ENCODE measurements at regions not wholly inside any gene's neighbourhood (a gene's known extent, or its start where the extent isn't known, plus 50 kb on each side); places are given as distances from the start of the nearest gene placed in this dataset.

GRCh38 chr18:2263303-2263890 lies 307.9 kb downstream of the METTL4 start:
- no peak overlapping the region for H3K4me3 ChIP-seq (ENCODE audit: control insufficient read depth, low read depth, low read length)
- DNase-seq (ENCODE audit: low read depth): no peak
- TF ChIP-seq CTCF (IDR thresholded peaks at IDR 0.05; ENCODE audit: control insufficient read depth, insufficient read depth, low read depth, low read length, missing control alignments): no peak

DNA sequence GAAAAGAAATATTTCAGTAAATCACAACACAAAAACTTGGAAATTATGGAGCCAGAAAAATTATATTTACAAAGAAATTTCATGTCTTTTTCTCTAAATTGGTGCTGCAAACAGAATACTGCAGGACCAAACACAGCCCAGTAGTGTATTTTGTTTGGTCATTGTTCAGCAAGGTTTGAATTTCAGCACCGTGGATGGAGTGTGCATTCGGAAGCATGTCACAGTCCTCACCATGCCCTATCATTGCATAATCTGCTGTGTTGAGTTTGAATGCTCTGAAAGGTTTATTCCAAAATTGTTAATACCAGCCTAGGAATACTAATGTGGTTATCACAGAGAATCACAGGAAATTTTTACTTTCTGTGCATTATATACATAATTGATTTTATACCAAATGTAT lies 296.7 kb downstream of the METTL4 start:
- H3K4me3 ChIP-seq (ENCODE audit: control insufficient read depth, low read depth, low read length): no peak overlapping the region
- DNase-seq (ENCODE audit: low read depth): no peak
- no peak for TF ChIP-seq CTCF (IDR thresholded peaks at IDR 0.05; ENCODE audit: control insufficient read depth, insufficient read depth, low read depth, low read length, missing control alignments)

DNA sequence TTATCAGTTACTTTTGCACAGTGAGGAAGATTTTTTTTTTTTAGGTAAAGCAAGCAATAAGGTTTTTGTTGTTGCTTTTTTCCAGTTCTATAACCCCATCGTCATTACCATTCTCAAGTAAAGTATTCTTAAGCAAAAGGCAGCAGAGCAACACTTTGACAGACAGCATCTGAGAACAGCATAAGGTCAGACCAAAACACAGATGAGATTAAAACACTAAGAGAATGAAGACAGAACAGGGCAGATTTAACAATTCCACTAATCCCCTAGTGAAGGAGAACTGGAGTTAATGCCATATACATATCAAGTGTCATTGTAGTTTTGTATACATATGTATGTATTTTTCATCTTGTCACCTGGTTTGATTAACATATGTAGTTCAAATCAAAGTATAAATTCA lies 290.2 kb downstream of the METTL4 start:
- DNase-seq (ENCODE audit: low read depth): no peak
- no peak for TF ChIP-seq CTCF (IDR thresholded peaks at IDR 0.05; ENCODE audit: control insufficient read depth, insufficient read depth, low read depth, low read length, missing control alignments)
- no peak overlapping the region for H3K4me3 ChIP-seq (ENCODE audit: control insufficient read depth, low read depth, low read length)

- no peak overlapping the region for H3K4me3 ChIP-seq (ENCODE audit: control insufficient read depth, low read depth, low read length)
- TF ChIP-seq CTCF (IDR thresholded peaks at IDR 0.05; ENCODE audit: control insufficient read depth, insufficient read depth, low read depth, low read length, missing control alignments): no peak
- no peak for DNase-seq (ENCODE audit: low read depth)
Measured at GRCh38 chr18:2281523-2282199, 289.6 kb downstream of the METTL4 start.

DNA sequence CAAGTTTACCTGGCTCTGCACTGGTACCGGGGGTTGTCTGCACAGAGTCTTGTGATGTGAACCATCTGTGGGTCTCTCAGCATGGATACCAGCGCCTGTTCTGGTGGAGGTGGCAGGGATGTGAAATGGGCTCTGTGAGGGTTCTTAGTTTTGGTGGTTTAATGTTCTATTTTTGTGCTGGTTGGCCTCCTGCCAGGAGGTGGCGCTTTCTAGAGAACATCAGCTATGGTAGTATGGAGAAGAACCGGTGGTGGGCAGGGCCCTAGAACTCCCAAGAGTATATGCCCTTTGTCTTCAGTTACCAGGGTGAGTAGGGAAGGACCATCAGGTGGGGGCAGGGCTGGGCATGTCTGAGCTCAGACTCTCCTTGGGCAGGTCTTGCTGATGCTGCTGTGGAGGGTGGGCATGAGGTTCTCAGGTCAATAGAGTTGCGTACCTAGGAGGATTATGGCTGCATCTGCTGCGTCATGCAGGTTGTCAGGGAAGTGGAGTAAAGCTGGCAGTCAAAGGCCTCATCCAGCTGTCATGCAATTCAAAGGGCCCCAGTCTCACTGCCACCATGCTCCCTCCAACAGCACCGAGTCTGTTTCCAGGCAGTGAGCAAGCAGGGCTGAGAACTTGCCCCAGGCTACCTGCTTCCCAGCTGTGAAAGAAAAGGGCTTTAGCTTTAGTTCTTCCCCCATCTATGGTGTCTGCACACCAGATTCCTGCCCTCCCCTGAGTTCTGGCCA lies 278.0 kb downstream of the METTL4 start:
- DNase-seq (ENCODE audit: low read depth): no peak
- TF ChIP-seq CTCF (IDR thresholded peaks at IDR 0.05; ENCODE audit: control insufficient read depth, insufficient read depth, low read depth, low read length, missing control alignments): no peak

DNA sequence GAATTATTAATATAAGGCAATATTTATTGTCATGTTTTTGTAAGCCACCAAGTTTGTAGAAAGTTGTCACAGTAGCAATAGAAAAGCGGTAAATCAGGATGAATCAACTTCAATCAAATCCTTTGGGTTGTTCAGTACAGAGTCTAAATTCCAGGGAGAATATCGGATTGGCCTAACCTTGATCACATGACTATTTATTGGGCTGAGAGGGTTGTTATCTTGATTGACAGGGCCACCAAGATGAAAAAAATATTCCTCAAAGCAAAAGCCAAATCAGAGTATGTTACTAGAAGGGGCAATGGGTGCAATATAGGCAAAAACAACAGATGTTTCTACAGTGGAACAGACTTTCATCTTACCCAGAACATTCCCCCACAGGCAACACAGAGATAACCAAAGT lies 270.0 kb downstream of the METTL4 start:
- H3K4me3 ChIP-seq (ENCODE audit: control insufficient read depth, low read depth, low read length): no peak overlapping the region
- DNase-seq (ENCODE audit: low read depth): no peak
- no peak for TF ChIP-seq CTCF (IDR thresholded peaks at IDR 0.05; ENCODE audit: control insufficient read depth, insufficient read depth, low read depth, low read length, missing control alignments)

More for the DNA sequence above, 278.0 kb downstream of the METTL4 start:
- no peak overlapping the region for H3K4me3 ChIP-seq (ENCODE audit: control insufficient read depth, low read depth, low read length)

All from AG09309 (cell line).